ENCODE measurements at regions not wholly inside any gene's neighbourhood (a gene's known extent, or its start where the extent isn't known, plus 50 kb on each side); places are given as distances from the start of the nearest gene placed in this dataset.

GRCh38 chr10:42488416-42488815 is 150.0 kb downstream of the ZNF33B start:
- no peak for TF ChIP-seq ZNF274 (IDR thresholded peaks at IDR 0.05; ENCODE audit: low read depth, low read length)
- TF ChIP-seq YY1 (IDR thresholded peaks at IDR 0.05; ENCODE audit: insufficient read depth, insufficient read length) = no peak
- TF ChIP-seq SUZ12 (IDR thresholded peaks at IDR 0.05; ENCODE audit: extremely low read depth, insufficient read depth, insufficient read length) = no peak
